Tibial artery (tissue), 4 donors: ENCODE measurements at regions not wholly inside any gene's neighbourhood (a gene's known extent, or its start where the extent isn't known, plus 50 kb on each side); places are given as distances from the start of the nearest gene placed in this dataset.

Source experiments
- DNase-seq, 2 donors: peaks; one replicate each; pipeline ENCODE4 v3.0.0-alpha.2; 2019
- H3K27ac ChIP-seq, 2 donors: fragments of 200-600 bp; sonication (generic) in 1 of 2; 1 replicate in 1 of 2; 2 replicates in 1 of 2; pipeline ENCODE4 v1.5.1; 2018 to 2019; ENCODE audit warnings: mild to moderate bottlenecking in 1 of 2
- H3K27me3 ChIP-seq, 2 donors: fragments of 200-600 bp; sonication (generic) in 1 of 2; one replicate each; pipeline versions ENCODE4 v1.5.1 to v1.6.0; 2016 to 2019
- H3K36me3 ChIP-seq, 3 donors: fragments of 200-600 bp; sonication (generic) in 2 of 3; one replicate each; pipeline ENCODE4 v1.5.1; 2016 to 2019; ENCODE audit warnings: mild to moderate bottlenecking in 2 of 3
- H3K4me1 ChIP-seq, 4 donors: fragments of 200-600 bp; sonication (generic) in 2 of 4; 1 replicate in 3 of 4; 2 replicates in 1 of 4; pipeline ENCODE4 v1.5.1; 2016 to 2019
- H3K4me3 ChIP-seq, 2 donors: fragments of 200-600 bp; sonication (generic) in 1 of 2; 1 replicate in 1 of 2; 2 replicates in 1 of 2; pipeline ENCODE4 v1.5.1; 2018 to 2019; ENCODE audit warnings: mild to moderate bottlenecking in 2 of 2
- H3K9me3 ChIP-seq, 3 donors: fragments of 200-600 bp; sonication (generic) in 1 of 3; one replicate each; pipeline ENCODE4 v1.5.1; 2016 to 2019
- intact Hi-C: fragments of 100-400 bp; cut with DNase I; formaldehyde crosslinking; loops from one replicate; pipeline ENCODE4 v1.15.0; 2023; ENCODE audit warnings: low total_unique reads
- TF ChIP-seq, protein P1 (sequence below), 2 experiments: fragments of 200-600 bp in 1 of 2; fragments of 450-650 bp in 1 of 2; IDR thresholded peaks; one replicate each; pipeline ENCODE4 v1.5.1; 2017 to 2019; ENCODE audit warnings: antibody characterized with exemption in 2 of 2, mild to moderate bottlenecking in 1 of 2, moderate library complexity in 1 of 2

DNA sequence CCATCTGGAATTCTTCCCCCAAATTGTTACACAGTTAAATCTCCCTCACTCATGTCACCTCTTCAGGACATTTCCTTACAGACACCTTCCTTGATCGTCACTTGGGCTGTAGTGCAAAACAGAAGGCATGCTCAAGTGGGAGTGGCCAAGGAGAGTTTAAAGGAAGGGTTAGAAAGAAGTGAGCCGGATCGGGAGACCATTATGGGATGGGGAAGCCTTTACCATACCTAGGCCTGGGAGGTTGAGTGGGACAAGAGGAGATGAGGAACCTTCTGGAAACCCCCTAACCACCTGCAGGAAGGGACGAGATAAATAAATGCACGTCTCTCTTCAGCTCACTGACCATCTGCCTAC, 102.7 kb downstream of the UCHL1 start:
- Histone ChIP-seq H3K36me3 (no peaks in the 10 kb centered on the region), H3K4me3 (no peak overlapping the region), H3K27ac (peak overlapping the region; percentile 89 to 95), H3K4me1 (peaks cover 3 to 38% (median 21%) of the 10 kb centered on the region in 4 donors), H3K9me3 (no peaks in the 10 kb centered on the region), H3K27me3 (no peaks in the 10 kb centered on the region)
- DNase-seq = no peak
- TF ChIP-seq, protein P1, sequence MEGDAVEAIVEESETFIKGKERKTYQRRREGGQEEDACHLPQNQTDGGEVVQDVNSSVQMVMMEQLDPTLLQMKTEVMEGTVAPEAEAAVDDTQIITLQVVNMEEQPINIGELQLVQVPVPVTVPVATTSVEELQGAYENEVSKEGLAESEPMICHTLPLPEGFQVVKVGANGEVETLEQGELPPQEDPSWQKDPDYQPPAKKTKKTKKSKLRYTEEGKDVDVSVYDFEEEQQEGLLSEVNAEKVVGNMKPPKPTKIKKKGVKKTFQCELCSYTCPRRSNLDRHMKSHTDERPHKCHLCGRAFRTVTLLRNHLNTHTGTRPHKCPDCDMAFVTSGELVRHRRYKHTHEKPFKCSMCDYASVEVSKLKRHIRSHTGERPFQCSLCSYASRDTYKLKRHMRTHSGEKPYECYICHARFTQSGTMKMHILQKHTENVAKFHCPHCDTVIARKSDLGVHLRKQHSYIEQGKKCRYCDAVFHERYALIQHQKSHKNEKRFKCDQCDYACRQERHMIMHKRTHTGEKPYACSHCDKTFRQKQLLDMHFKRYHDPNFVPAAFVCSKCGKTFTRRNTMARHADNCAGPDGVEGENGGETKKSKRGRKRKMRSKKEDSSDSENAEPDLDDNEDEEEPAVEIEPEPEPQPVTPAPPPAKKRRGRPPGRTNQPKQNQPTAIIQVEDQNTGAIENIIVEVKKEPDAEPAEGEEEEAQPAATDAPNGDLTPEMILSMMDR (IDR thresholded peaks at IDR 0.05) = no peak
- intact Hi-C loops = no loop called here

DNA sequence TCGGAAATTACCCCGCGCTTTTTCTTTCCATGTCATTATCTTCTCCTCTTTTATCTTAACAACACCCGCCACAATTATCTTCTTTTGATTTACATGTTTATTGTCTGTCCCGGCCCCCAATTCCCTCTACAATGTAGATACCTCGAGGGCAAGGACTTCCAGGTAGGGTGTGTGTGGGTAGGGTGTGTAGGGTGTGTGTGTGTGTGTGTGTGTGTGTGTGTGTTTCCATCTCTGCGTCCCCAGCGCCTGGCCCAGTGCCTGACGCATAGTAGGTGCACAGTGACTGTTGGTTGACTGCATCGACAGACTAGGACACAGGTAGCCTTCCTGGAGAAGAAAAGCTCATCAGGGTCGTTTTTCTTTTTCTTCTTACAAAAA, 103.1 kb downstream of the UCHL1 start:
- H3K27me3 ChIP-seq = no peaks in the 10 kb centered on the region
- intact Hi-C loops = loop anchor here (5.0 kb wide), 2 partner anchors 62 to 262 kb away; no protein-coding TSS in a partner anchor

DNA sequence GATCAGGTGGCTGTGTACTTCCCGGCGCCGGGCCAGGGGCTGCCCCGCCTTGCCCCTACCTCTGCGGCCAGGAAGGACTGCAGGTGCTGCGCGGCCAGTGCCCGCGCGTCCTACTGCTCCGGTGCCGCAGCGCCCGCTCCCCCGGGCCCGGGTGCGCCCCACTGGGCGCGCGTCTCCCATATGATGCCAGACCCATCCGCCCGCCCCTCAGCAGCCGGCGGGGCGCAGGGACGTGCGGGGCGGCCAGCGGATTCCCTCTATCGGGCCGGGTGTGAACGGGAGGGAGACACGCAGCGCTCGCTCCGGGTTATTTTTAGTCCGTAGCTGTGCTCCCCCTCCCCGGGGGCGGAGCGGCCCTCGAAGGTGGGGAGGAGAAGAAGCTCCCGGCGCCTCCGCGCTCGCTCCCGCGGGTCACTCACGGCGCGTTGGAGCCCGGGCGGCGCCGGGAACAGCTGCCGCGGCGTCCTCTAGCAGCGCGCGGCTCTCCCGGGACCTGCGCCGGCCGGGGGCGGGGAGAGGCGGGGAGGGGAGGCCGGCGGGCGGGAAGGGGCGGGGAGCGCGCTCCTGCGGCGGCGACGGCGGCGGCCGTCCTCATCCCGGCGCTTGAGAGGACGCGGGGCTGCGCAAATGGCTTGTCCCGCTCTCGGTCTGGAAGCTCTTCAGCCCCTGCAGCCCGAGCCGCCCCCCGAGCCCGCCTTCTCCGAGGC, 103.6 kb downstream of the UCHL1 start:
- no peaks in the 10 kb centered on the region for H3K36me3 ChIP-seq
- H3K27ac ChIP-seq = peak overlapping the region; percentile 89 to 95
- peaks cover 3 to 48% (median 25%) of the 10 kb centered on the region in 4 donors for H3K4me1 ChIP-seq
- no peaks in the 10 kb centered on the region for H3K27me3 ChIP-seq
- DNase-seq = peak; percentile 67 to 88
- no peaks in the 10 kb centered on the region for H3K9me3 ChIP-seq
- intact Hi-C loops = loop anchor here (5.0 kb wide), 2 partner anchors 62 to 262 kb away; no protein-coding TSS in a partner anchor
- TF ChIP-seq, protein P1 (IDR thresholded peaks at IDR 0.05) = no peak
- H3K4me3 ChIP-seq = peak overlapping the region; percentile 86 to 90

More for the DNA sequence above, 103.1 kb downstream of the UCHL1 start:
- Histone ChIP-seq H3K9me3 (no peaks in the 10 kb centered on the region), H3K27ac (peak overlapping the region; percentile 89 to 95), H3K36me3 (no peaks in the 10 kb centered on the region), H3K4me3 (peak overlapping the region; percentile 86 to 90), H3K4me1 (peaks cover 3 to 42% (median 21%) of the 10 kb centered on the region in 4 donors)
- TF ChIP-seq, protein P1 (IDR thresholded peaks at IDR 0.05) = no peak
- DNase-seq = no peak

DNA sequence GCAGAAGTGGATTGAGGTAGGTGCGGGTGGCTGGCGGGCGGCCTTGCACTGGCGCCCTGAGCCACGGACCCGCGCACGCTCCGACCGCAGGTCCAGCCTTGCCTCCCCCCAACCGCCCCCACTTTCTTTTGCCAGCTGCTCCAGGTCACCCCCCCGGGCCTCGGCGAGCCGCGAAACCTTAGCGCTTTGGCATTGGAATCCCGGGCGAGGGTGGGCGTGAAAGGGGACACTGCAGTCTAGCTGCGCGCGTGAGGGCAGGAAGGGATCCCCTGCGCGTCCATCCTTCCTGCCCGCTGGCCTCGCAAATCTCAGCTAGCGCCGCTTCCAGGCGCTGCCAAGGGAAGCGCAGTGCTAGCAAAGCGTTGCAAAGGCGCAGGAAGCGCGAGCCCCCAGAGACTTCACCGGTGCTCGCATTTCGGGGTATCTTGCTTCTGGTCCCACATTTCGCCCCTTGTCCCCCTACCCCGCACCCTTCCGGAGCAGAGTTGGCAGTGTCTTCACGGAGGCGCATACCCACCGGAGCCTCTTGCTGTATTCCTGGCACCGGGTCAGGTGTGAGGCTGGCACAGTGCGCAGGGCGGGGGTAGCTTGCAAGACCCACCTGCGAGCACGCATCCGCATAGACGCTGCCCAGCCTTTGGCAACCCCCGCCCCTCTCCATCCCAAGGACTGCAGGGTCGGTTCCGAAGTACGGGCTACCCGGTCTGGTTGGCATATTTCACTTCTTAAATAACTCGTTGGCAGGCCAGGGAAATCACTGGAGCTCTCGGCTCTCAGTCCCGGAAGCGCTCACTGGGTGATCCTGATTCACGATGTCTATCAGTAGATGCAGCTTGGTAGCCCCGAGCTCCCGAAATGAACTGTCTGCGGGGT, 104.4 kb downstream of the UCHL1 start:
- Histone ChIP-seq H3K9me3 (no peaks in the 10 kb centered on the region), H3K4me1 (peaks cover 3 to 54% (median 32%) of the 10 kb centered on the region in 4 donors), H3K4me3 (peak overlapping the region; percentile 86 to 90), H3K27me3 (no peaks in the 10 kb centered on the region), H3K27ac (peak overlapping the region; percentile 89 to 95), H3K36me3 (no peaks in the 10 kb centered on the region)
- intact Hi-C loops = loop anchor here (5.0 kb wide), 2 partner anchors 61 to 261 kb away; no protein-coding TSS in a partner anchor
- DNase-seq = peak; percentile 56 to 80
- TF ChIP-seq, protein P1 (IDR thresholded peaks at IDR 0.05) = no peak

DNA sequence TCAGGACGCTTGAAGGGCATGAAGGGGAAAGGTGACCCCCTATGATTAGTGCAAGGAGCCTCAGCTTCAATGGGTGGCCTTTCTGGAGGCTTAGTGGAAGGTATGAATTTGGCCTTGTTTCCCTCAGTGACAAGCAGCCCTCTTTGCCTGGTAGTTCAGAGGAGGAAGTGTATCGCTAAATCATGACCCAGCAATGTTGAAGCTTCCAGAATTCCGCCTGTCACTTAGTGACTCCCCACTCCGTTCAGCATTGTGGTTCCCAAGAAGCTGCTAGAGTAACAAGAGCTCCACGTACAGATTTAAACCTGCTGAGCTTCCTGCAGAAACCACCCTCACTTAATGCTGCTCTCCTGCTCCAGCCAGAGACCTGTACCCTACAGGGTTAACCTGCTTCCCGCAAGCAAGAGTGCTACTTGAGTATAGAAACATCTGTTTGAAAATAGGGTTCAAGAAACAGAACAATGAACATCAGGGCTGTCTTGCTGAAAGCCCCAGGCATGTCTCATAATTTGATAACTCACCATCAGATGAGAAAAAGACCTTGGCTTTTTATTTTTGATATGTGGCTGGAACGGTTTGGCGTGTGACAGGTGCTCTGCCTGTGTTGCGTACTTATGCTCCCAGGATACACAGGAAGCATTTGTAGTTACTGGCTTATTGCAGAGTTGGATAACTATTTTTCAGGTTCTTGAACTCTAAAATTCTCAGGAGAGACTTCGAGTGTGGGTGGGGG, 105.2 kb downstream of the UCHL1 start:
- intact Hi-C loops = loop anchor here (5.0 kb wide), 2 partner anchors 60 to 260 kb away; no protein-coding TSS in a partner anchor

More for the DNA sequence above, 105.2 kb downstream of the UCHL1 start:
- Histone ChIP-seq H3K27ac (peak overlapping the region; percentile 89 to 95), H3K4me3 (peak overlapping the region; percentile 86 to 90), H3K9me3 (no peaks in the 10 kb centered on the region), H3K27me3 (no peaks in the 10 kb centered on the region), H3K36me3 (no peaks in the 10 kb centered on the region), H3K4me1 (peaks cover 3 to 58% (median 35%) of the 10 kb centered on the region in 4 donors)
- TF ChIP-seq, protein P1 (IDR thresholded peaks at IDR 0.05) = no peak
- DNase-seq = no peak
